HG02973 (cell line): ENCODE measurements at regions not wholly inside any gene's neighbourhood (a gene's known extent, or its start where the extent isn't known, plus 50 kb on each side); places are given as distances from the start of the nearest gene placed in this dataset.
"Not testable (repeated sequence)": the region's sequence is repeated elsewhere in the genome, so short reads cannot be mapped to it uniquely, and the experiment has no call there.

Experiments used
- ATAC-seq: cut with Tn5 transposase; IDR thresholded peaks from one replicate; pipeline ENCODE4 v1.9.1; 2021; ENCODE audit warnings: moderate library complexity; ENCODE audit not compliant: unreplicated experiment

GRCh38 chr15:93758824-93759223 is 472.5 kb upstream of the MCTP2 start:
- ATAC-seq: no peak

GRCh38 chr15:93748710-93749109 is 482.7 kb upstream of the MCTP2 start:
- no peak for ATAC-seq

GRCh38 chr15:93734976-93735375 is 496.4 kb upstream of the MCTP2 start:
- ATAC-seq: not testable (repeated sequence)

DNA sequence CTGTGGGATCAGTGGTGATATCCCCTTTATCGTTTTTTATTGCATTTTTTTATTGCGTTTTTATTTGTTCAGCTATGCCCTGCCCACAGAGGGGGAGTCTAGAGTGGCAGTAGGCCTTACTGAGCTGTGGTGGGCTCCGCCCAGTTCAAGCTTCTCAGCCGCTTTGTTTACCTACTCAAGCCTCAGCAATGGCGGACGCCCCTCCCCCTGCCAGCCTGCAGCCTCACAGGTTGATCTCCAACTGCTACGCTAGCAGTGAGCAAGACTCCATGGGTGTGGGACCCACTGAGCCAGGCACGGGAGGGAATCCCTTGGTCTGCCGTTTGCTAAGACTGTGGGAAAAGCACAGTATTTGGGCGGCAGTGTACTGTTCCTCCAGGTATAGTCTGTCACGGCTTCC is 500.6 kb upstream of the MCTP2 start:
- ATAC-seq: no peak

DNA sequence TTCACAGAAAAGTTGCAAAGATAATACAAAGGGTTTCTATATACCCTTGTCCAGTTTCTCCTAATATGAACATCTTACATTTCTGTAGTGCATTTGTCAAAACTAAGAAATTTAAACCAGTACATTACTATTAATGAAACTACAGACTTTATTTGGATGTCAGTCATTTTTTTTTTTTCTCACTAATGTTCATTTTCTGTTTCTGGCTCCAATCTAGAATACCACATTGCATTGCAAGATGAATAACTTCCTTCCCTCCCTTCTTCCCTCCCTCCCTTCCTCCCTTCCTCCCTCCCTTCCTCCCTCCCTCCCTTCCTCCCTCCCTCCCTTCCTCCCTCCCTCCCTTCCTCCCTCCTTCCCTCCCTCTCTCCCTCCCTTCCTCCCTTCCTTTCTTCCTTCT is 509.2 kb upstream of the MCTP2 start:
- no peak for ATAC-seq

DNA sequence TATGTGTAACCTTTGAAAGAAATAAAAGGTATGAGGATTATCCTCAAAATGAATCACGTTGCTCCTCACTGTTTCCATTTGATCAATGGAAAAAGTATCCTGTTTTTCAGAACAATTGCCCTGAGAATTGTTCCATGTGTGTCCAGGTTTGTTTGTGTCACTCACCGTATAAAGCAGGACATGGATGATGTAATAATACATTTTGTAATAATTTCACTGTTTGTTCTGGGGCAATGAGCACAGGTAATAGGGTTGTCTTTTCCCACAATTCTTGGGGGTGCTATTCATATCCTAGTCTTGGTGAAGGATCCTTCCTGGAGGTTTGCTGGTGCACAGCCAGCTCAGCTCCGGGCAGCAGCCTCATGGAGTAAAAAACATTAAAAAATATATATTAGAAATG is 510.8 kb upstream of the MCTP2 start:
- no peak for ATAC-seq

DNA sequence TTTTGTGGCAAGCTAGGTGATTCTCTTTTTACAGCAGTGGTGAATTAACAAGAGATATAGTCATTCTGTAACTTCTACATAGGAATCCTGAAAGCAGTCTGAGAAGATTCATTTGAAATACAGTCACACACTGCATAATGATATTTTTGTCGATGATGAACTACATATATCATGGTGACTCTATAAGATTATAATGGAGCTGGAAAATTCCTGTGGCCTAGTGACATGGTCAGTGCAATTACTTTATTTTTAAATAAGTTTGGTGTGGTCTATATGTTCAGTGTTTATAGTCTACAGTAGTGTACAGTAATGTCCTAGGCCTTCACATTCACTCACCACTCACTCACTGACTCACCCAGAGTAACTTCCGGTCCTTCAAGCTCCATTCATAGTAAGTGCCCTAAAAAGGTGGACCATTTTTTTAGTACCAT is 511.4 kb upstream of the MCTP2 start:
- ATAC-seq: no peak

GRCh38 chr15:93716615-93717231 is 514.6 kb upstream of the MCTP2 start:
- ATAC-seq: no peak

DNA sequence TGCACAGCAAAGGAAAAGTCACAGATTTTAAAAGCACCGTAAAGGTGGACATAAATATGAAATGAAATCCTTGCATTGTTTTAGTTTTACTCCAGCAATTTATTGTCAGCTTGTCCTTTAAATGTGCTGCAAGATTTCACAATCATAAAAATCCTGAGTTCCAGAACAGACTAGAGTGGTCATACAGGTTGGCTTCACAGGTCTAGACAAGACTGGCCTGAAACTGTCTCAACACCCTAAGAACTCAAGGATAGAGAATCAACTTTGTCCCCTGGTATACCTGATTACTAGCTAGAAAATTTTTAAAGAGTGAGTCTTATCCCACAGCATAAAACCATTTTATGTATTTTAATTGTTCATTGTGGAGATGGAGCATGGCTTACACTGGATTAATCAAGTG is 521.7 kb upstream of the MCTP2 start:
- no peak for ATAC-seq

GRCh38 chr15:93708724-93709445 is 522.5 kb upstream of the MCTP2 start:
- ATAC-seq: no peak

DNA sequence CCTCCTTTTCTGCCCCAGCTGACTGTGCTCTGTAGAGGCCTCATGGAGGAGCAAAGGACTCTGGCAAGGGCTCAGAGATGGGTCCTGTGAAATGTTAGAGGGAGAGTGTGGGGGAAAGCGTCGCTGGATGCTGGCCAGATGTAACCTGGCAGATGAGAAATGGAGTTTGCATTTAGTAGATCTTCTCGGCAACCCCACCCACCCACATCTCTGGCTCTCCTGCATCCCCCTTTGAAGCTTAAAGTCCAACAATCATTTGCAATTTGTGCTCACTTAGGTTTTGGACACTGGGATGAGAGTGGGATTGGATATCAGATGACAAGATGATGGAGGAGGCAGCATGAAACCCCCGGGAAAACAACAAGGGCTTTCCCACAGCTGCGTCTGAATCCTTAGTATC is 523.6 kb upstream of the MCTP2 start:
- ATAC-seq: no peak

- ATAC-seq: no peak
Observed at GRCh38 chr15:93706495-93707292, 524.7 kb upstream of the MCTP2 start.

DNA sequence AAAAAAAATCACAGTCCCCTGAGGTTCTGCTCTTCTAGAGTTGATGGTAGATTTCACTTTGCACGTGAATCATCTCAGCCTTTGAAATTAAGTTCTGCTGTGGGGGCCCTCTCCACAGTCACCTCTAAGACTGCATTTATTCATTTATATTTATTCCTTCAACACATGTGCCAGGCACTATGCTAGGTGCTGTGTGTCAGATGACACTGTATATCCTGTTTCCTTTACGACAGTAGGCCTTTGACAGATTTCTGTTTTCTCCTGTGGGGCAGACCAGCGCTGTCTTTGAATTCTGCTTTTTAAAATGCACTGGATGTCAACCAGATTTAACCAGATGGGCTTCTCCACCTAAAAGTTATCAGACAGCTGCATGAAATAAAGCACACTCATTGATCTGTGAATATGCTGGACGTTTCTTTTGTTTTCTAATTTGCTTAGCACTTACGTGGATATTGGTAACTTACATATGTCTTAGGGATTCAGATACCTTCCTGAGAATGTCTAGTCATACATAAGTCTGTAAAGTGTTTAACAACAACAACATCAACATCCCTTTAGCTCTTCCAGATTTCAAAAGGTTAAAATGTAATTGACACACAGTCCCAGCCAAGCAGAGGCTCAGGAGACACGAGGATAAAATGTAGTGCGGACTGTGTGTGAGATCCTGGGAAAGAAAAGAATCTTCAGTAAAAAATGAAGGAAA is 525.5 kb upstream of the MCTP2 start:
- no peak for ATAC-seq

GRCh38 chr15:93703092-93703739 is 528.1 kb upstream of the MCTP2 start:
- ATAC-seq: no peak

DNA sequence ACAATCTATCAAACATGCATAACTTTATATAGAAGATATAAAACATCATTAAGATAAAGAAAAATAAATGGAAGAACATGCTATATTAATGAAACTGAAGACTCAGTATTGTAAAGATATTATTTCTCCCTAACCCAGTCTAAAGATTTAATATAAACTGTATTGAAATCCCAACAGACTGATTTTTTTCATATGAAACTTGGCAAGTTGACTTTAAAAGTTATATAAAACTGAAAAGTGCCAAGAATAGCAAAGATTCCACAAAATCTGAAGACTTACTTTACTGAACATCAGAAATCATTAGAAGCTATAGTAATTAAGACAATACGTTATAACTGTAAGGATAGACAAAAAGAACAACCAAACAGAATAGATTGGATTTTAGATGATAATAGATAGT is 531.3 kb upstream of the MCTP2 start:
- no peak for ATAC-seq

GRCh38 chr15:93694033-93694432 is 537.3 kb upstream of the MCTP2 start:
- ATAC-seq: no peak

- no peak for ATAC-seq
Observed at GRCh38 chr15:93683651-93684050, 547.7 kb upstream of the MCTP2 start.

- ATAC-seq: no peak
Observed at GRCh38 chr15:93671387-93671943, 559.9 kb upstream of the MCTP2 start.

DNA sequence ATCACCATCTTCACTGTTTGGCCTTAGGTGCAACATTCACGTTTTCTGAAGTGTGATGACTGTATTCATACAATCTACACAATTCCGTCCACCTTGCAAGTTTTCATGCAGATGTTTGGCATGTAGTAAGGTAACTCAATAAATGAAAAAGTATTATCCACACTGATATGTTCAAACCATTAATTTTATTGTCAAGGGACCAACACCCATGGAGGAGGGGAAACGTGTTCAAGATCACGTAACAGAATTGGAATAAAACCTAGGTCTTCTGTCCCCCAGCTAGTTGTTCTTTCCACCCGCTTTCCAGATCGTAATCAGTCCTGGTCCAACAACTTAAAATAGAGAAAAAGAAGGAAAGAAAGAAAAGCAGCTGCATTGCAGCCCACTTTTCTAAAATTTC is 560.4 kb upstream of the MCTP2 start:
- ATAC-seq: no peak

DNA sequence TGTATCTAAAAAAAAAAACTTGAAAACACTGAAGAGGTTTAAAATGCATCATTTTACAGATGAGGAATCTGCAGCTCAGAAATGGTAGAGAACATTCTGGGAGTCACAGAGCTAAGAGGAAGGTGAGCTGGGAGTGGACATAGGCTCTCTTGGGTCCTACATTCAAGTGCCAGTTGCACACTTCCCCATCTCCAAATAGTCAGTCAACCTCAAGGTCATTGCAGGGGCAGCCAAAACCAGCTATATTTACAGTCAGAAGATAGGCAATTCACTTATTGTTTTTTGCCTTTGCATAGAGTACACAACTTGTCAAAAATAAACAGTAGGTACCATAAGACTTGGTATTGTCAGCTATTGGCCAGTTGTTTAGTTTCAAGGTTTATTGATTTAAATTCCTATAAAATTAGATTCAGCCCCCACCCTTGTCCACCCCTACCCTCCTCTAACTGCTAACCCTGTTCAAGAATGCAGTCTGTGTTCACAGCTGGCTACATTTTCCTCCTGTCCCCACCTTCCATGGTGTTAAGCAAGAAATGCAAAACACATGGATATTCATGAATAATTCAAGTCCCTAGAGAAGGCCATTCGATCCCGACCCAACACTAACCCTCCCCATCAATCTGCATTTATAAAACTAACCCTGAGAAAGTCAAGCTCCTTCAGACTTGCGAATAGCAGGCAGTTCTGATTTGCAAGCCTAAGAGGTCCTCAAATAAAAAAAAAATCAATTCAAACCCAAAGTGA is 567.0 kb upstream of the MCTP2 start:
- no peak for ATAC-seq
